Osteocyte (in vitro differentiated cells): ENCODE measurements at regions not wholly inside any gene's neighbourhood (a gene's known extent, or its start where the extent isn't known, plus 50 kb on each side); places are given as distances from the start of the nearest gene placed in this dataset.
"Not testable (repeated sequence)": the region's sequence is repeated elsewhere in the genome, so short reads cannot be mapped to it uniquely, and the experiment has no call there.

Experiments
- DNase-seq: peaks from one replicate; pipeline ENCODE4 v3.0.0; 2021; ENCODE audit warnings: mixed read lengths; ENCODE audit not compliant: unreplicated experiment; ENCODE audit errors: extremely low spot score
- H3K27ac Mint-ChIP-seq: one replicate; pipeline ENCODE4 v1.8.0; 2021; ENCODE audit warnings: mild to moderate bottlenecking, mixed read lengths; ENCODE audit not compliant: unreplicated experiment
- H3K27me3 Mint-ChIP-seq: one replicate; pipeline ENCODE4 v1.8.0; 2021; ENCODE audit warnings: mixed read lengths; ENCODE audit not compliant: unreplicated experiment
- H3K36me3 Mint-ChIP-seq: one replicate; pipeline ENCODE4 v1.8.0; 2021; ENCODE audit warnings: mixed read lengths; ENCODE audit not compliant: unreplicated experiment
- H3K4me1 Mint-ChIP-seq: one replicate; pipeline ENCODE4 v1.8.0; 2021; ENCODE audit warnings: mixed read lengths; ENCODE audit not compliant: unreplicated experiment
- H3K4me3 Mint-ChIP-seq: one replicate; pipeline ENCODE4 v1.8.0; 2021; ENCODE audit warnings: mild to moderate bottlenecking, moderate library complexity, mixed read lengths; ENCODE audit not compliant: unreplicated experiment
- H3K9me3 Mint-ChIP-seq: one replicate; pipeline ENCODE4 v1.8.0; 2021; ENCODE audit warnings: mixed read lengths; ENCODE audit not compliant: unreplicated experiment
- TF ChIP-seq, protein P1 (sequence below): fragments of 200-600 bp; sonication (generic); IDR thresholded peaks from 2 replicates; pipeline ENCODE4 v1.5.0; 2021; ENCODE audit warnings: antibody characterized with exemption, mild to moderate bottlenecking, moderate library complexity

DNA sequence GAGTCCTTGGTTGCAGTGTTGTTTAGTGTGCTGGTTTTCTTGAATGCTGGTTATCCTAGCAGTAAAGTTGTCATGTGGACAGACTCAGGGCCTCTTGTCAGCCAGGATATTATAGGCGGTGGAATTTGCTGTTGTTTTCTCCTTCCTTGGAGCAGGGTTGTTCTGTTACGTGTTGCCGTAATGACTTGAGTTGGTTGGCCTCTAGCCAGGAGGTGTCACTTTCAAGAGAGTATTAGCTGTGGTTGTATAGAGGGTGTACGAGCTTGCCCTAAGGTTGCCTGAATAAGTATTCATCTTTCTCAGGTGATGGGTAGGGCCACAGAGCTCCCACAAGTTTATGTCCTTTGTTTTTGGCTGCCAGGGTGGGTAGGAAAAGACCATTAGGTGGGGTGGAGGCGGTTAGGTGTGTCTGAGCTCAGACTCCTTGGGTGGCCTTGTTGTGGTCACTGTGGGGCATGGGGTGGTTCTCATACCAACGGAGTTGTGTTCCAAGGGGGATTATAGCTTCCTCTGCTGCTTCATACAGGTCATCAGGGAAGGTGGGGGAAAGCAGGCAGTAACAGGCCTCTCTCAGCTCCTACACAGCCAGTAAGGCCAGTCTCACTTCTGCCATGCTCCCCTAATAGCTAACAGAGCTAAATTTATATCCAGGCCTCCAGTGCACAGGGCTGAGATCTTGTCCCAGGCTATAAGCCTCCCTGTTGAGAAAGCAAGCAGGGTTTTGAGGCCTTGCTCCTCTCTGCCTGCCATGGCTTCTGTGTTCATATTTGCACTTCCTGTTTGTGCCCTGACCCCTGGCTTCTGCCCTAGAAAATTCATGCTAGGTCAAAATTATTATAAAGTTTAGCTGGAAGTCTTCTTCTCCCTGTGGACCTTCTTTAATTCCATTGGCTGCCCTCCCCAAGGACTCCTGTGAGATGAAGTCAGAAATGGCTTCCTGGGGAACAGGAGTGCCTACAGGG is 594.7 kb downstream of the RAPGEF2 start:
- H3K36me3 Mint-ChIP-seq: no peaks in the 10 kb centered on the region
- peaks cover 10% of the 10 kb centered on the region for H3K27me3 Mint-ChIP-seq
- no peak overlapping the region for H3K27ac Mint-ChIP-seq
- DNase-seq: no peak
- TF ChIP-seq, protein P1, sequence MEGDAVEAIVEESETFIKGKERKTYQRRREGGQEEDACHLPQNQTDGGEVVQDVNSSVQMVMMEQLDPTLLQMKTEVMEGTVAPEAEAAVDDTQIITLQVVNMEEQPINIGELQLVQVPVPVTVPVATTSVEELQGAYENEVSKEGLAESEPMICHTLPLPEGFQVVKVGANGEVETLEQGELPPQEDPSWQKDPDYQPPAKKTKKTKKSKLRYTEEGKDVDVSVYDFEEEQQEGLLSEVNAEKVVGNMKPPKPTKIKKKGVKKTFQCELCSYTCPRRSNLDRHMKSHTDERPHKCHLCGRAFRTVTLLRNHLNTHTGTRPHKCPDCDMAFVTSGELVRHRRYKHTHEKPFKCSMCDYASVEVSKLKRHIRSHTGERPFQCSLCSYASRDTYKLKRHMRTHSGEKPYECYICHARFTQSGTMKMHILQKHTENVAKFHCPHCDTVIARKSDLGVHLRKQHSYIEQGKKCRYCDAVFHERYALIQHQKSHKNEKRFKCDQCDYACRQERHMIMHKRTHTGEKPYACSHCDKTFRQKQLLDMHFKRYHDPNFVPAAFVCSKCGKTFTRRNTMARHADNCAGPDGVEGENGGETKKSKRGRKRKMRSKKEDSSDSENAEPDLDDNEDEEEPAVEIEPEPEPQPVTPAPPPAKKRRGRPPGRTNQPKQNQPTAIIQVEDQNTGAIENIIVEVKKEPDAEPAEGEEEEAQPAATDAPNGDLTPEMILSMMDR: no peak
- H3K4me1 Mint-ChIP-seq: peaks cover 2% of the 10 kb centered on the region
- H3K4me3 Mint-ChIP-seq: no peak overlapping the region
- H3K9me3 Mint-ChIP-seq: peaks cover 9% of the 10 kb centered on the region

DNA sequence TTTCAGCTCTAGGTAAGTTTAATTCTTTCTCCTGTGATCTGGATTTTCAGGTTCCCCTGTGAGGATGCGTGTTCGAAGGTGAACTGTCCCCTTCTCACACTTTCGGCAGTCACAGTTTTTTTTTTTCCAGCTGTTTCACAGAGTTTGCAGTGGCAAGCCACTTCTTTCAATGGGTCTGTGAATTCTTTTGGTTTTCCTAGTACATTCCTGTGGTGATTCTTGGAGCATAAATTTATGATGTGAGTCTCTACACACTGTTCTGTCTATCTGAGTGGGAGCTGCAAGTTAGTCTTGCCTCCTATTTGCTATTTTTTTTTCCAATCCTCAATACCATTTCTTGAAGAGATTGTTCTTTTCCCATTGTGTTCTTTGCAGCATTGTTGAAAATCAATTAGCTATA is 595.5 kb downstream of the RAPGEF2 start:
- no peak for DNase-seq
- H3K4me3 Mint-ChIP-seq: no peak overlapping the region
- H3K27me3 Mint-ChIP-seq: peaks cover 8% of the 10 kb centered on the region
- H3K9me3 Mint-ChIP-seq: peaks cover 3% of the 10 kb centered on the region
- no peak overlapping the region for H3K27ac Mint-ChIP-seq
- H3K36me3 Mint-ChIP-seq: no peaks in the 10 kb centered on the region
- H3K4me1 Mint-ChIP-seq: peaks cover 2% of the 10 kb centered on the region
- TF ChIP-seq, protein P1: no peak

DNA sequence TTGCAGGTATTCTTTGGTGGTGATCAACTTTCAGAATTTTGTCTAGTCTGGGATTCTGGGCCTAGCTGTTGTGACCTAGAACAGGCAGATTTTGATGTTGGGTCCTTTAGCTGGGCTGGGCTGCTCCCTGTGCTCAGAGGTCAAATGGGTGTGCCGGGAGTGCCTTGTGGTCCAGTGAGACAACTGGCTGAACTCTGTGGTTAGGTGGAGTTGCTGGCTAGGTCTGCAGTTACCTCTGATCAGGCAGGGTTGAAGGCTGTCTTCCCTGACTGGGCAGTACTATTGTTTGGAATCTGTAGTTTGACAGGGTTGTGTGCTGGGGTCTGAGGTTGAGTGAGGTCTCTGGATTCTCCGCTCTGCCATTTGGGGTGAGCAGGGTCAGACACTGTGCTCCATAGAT is 599.3 kb downstream of the RAPGEF2 start:
- Mint-ChIP-seq H3K4me1 (peaks cover 2% of the 10 kb centered on the region), H3K27me3 (peaks cover 12% of the 10 kb centered on the region), H3K36me3 (no peaks in the 10 kb centered on the region), H3K27ac (no peak overlapping the region), H3K9me3 (peaks cover 3% of the 10 kb centered on the region), H3K4me3 (no peak overlapping the region)
- TF ChIP-seq, protein P1: no peak
- no peak for DNase-seq

- Mint-ChIP-seq H3K27me3 (peaks cover 12% of the 10 kb centered on the region), H3K4me1 (no peaks in the 10 kb centered on the region), H3K36me3 (no peaks in the 10 kb centered on the region), H3K4me3 (no peak overlapping the region), H3K27ac (no peak overlapping the region), H3K9me3 (peaks cover 7% of the 10 kb centered on the region)
- no peak for DNase-seq
- TF ChIP-seq, protein P1: no peak
These were observed 602.5 kb downstream of the RAPGEF2 start for GRCh38 chr4:159705334-159705733.

GRCh38 chr4:159706704-159707103 is 603.8 kb downstream of the RAPGEF2 start:
- Mint-ChIP-seq H3K27ac (no peak overlapping the region), H3K27me3 (peaks cover 9% of the 10 kb centered on the region), H3K4me3 (no peak overlapping the region), H3K36me3 (no peaks in the 10 kb centered on the region), H3K9me3 (peaks cover 4% of the 10 kb centered on the region), H3K4me1 (no peaks in the 10 kb centered on the region)
- TF ChIP-seq, protein P1: no peak
- DNase-seq: no peak

DNA sequence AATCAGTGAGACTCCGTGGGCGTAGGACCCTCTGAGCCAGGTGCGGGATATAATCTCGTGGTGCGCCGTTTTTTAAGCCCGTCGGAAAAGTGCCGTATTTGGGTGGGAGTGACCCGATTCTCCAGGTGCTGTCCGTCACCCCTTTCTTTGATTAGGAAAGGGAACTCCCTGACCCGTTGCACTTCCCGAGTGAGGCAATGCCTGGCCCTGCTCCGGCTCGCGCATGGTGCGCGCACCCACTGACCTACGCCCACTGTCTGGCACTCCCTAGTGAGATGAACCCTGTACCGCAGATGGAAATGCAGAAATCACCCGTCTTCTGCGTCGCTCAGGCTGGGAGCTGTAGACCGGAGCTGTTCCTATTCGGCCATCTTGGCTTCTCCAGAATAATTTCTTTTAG is 612.3 kb downstream of the RAPGEF2 start:
- H3K9me3 Mint-ChIP-seq, H3K36me3 Mint-ChIP-seq, H3K27me3 Mint-ChIP-seq, H3K4me3 Mint-ChIP-seq, DNase-seq, H3K27ac Mint-ChIP-seq, H3K4me1 Mint-ChIP-seq: not testable (repeated sequence)
